ENCODE measurements at regions not wholly inside any gene's neighbourhood (a gene's known extent, or its start where the extent isn't known, plus 50 kb on each side); places are given as distances from the start of the nearest gene placed in this dataset.

GRCh38 chr4:3879681-3880614 is 113.8 kb downstream of the ADRA2C start:
- TF ChIP-seq, protein P1, sequence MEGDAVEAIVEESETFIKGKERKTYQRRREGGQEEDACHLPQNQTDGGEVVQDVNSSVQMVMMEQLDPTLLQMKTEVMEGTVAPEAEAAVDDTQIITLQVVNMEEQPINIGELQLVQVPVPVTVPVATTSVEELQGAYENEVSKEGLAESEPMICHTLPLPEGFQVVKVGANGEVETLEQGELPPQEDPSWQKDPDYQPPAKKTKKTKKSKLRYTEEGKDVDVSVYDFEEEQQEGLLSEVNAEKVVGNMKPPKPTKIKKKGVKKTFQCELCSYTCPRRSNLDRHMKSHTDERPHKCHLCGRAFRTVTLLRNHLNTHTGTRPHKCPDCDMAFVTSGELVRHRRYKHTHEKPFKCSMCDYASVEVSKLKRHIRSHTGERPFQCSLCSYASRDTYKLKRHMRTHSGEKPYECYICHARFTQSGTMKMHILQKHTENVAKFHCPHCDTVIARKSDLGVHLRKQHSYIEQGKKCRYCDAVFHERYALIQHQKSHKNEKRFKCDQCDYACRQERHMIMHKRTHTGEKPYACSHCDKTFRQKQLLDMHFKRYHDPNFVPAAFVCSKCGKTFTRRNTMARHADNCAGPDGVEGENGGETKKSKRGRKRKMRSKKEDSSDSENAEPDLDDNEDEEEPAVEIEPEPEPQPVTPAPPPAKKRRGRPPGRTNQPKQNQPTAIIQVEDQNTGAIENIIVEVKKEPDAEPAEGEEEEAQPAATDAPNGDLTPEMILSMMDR (IDR thresholded peaks at IDR 0.05) = no peak
- no peak for TF ChIP-seq ZFX (IDR thresholded peaks at IDR 0.05; ENCODE audit: borderline replicate concordance)

Measured in 22Rv1 (cell line).